HCT116 (cell line): ENCODE measurements at regions not wholly inside any gene's neighbourhood (a gene's known extent, or its start where the extent isn't known, plus 50 kb on each side); places are given as distances from the start of the nearest gene placed in this dataset.

Experiments
- ATAC-seq: fragments of 200-7000 bp; cut with Tn5 transposase; 2 replicates; pipeline ENCODE4 v1.9.1; 2020; ENCODE audit warnings: mild to moderate bottlenecking, moderate library complexity
- BruUV-seq: library from RNA; stranded (reverse); fragments of 400-500 nt; replicated peaks from 2 replicates; lab custom pipeline; 2021; lab: Mats Ljungman, UMichigan
- CTCF ChIA-PET: fragments of 300-600 bp; sonication (Branson Sonifier 250); formaldehyde crosslinking; loops from one replicate; lab custom pipeline; 2021; ENCODE audit warnings: antibody characterized with exemption; lab: Charles Lee
- POLR2A ChIA-PET: fragments of 300-600, 350-600 bp; sonication (Branson Sonifier 250); formaldehyde crosslinking; loops from one replicate; lab custom pipeline; 2021; ENCODE audit warnings: antibody characterized with exemption; lab: Charles Lee
- RAD21 ChIA-PET, 2 experiments: fragments of 300-600 bp; sonication (Branson Sonifier 250); formaldehyde crosslinking; loops; one replicate each; lab custom pipeline; 2023; ENCODE audit warnings: low total read pairs in 2 of 2; ENCODE audit not compliant: uncharacterized antibody in 2 of 2, unreplicated experiment in 2 of 2, low non-redundant PET in 1 of 2; lab: Charles Lee
- DNase-seq: peaks from one replicate; pipeline ENCODE4 v3.0.0-alpha.2; 2010; ENCODE audit warnings: low read depth, low spot score
- H2AFZ ChIP-seq: fragments of 200-600 bp; shearing (Covaris generic), sonication (generic); 2 replicates; pipeline ENCODE4 v1.6.1; 2017; ENCODE audit warnings: low read depth, mixed run types, mixed read lengths, antibody characterized with exemption, low read length; ENCODE audit not compliant: poor library complexity, severe bottlenecking
- H3K27ac ChIP-seq: 2 replicates; pipeline ENCODE4 v1.5.1; 2012; ENCODE audit warnings: low read depth, low read length
- H3K27me3 ChIP-seq: fragments of 200-600 bp; sonication (generic); 2 replicates; pipeline ENCODE4 v1.6.1; 2016; ENCODE audit warnings: mixed run types, low read length, mixed read lengths; ENCODE audit not compliant: insufficient read depth
- H3K36me3 ChIP-seq, 2 experiments: fragments of 200-500 bp in 1 of 2; fragments of 200-600 bp in 1 of 2; sonication (Bioruptor generic) in 1 of 2; sonication (generic) in 1 of 2; 2 replicates each; pipeline versions ENCODE4 v1.5.1 to v1.6.1; 2014 to 2016; ENCODE audit warnings: low read length in 2 of 2, inconsistent platforms in 1 of 2, mixed read lengths in 1 of 2, mixed run types in 1 of 2; ENCODE audit not compliant: insufficient read depth in 2 of 2, control insufficient read depth in 1 of 2
- H3K4me1 ChIP-seq, 2 experiments: fragments of 200-600 bp in 1 of 2; sonication (generic) in 1 of 2; 2 replicates each; pipeline versions ENCODE4 v1.5.1 to v1.6.1; 2012 to 2017; ENCODE audit warnings: low read length in 2 of 2, inconsistent platforms in 1 of 2, mild to moderate bottlenecking in 1 of 2, mixed read lengths in 1 of 2, mixed run types in 1 of 2, moderate library complexity in 1 of 2; ENCODE audit not compliant: insufficient read depth in 2 of 2, control insufficient read depth in 1 of 2
- H3K4me2 ChIP-seq: fragments of 200-600 bp; sonication (generic); 2 replicates; pipeline ENCODE4 v1.6.1; 2017; ENCODE audit warnings: mixed run types, low read length, mixed read lengths
- H3K4me3 ChIP-seq, 2 experiments: fragments of 200-600 bp in 1 of 2; sonication (generic) in 1 of 2; replicated peaks in 1 of 2; 2 replicates each; pipeline ENCODE4 v1.5.1; 2011 to 2016; ENCODE audit warnings: low read length in 2 of 2, control low read depth in 1 of 2, low read depth in 1 of 2, mild to moderate bottlenecking in 1 of 2, mixed read lengths in 1 of 2, mixed run types in 1 of 2
- H3K79me2 ChIP-seq: fragments of 200-600 bp; sonication (generic); 2 replicates; pipeline ENCODE4 v1.6.1; 2017; ENCODE audit warnings: mild to moderate bottlenecking, mixed run types, low read length, moderate library complexity, mixed read lengths; ENCODE audit not compliant: insufficient read depth
- H3K9ac ChIP-seq: fragments of 200-600 bp; sonication (generic); 2 replicates; pipeline ENCODE4 v1.6.1; 2016; ENCODE audit warnings: low read length, mixed read lengths
- H3K9me2 ChIP-seq: fragments of 200-600 bp; sonication (generic), shearing (Covaris generic); 2 replicates; pipeline ENCODE4 v1.6.1; 2017; ENCODE audit warnings: mixed run types, mild to moderate bottlenecking, moderate library complexity; ENCODE audit not compliant: insufficient read depth
- H3K9me3 ChIP-seq, 2 experiments: fragments of 200-500 bp in 1 of 2; fragments of 200-600 bp in 1 of 2; sonication (Bioruptor generic) in 1 of 2; sonication (generic) in 1 of 2; 2 replicates each; pipeline ENCODE4 v1.6.1; 2014 to 2017; ENCODE audit warnings: low read length in 2 of 2, mixed read lengths in 2 of 2, inconsistent platforms in 1 of 2, low read depth in 1 of 2, mild to moderate bottlenecking in 1 of 2, mixed run types in 1 of 2, moderate library complexity in 1 of 2; ENCODE audit not compliant: control insufficient read depth in 1 of 2, insufficient read depth in 1 of 2
- H4K20me1 ChIP-seq: fragments of 200-600 bp; sonication (generic), shearing (Covaris generic); 2 replicates; pipeline ENCODE4 v1.6.1; 2017; ENCODE audit warnings: mixed run types, mild to moderate bottlenecking, moderate library complexity; ENCODE audit not compliant: insufficient read depth
- ATF3 ChIP-seq: IDR thresholded peaks from 2 replicates; pipeline ENCODE4 v1.6.1; 2012
- CBX3 ChIP-seq: IDR thresholded peaks from 2 replicates; pipeline ENCODE4 v1.6.1; 2012; ENCODE audit warnings: low read depth
- CEBPB ChIP-seq: IDR thresholded peaks from 2 replicates; pipeline ENCODE4 v1.6.1; 2012; ENCODE audit warnings: low read depth
- ELF1 ChIP-seq: IDR thresholded peaks from 2 replicates; pipeline ENCODE4 v1.6.1; 2012; ENCODE audit warnings: low read depth, borderline replicate concordance
- EZH2 ChIP-seq: fragments of 200-600 bp; sonication (generic); IDR thresholded peaks from 2 replicates; pipeline ENCODE4 v1.6.1; 2017; ENCODE audit warnings: antibody characterized with exemption, mixed run types
- EZH2phosphoT487 ChIP-seq: fragments of 200-600 bp; IDR thresholded peaks from 2 replicates; pipeline ENCODE4 v1.6.1; 2018; ENCODE audit warnings: antibody characterized with exemption, borderline replicate concordance
- FOSL1 ChIP-seq: IDR thresholded peaks from 2 replicates; pipeline ENCODE4 v1.6.1; 2012; ENCODE audit warnings: low read depth
- MAX ChIP-seq: IDR thresholded peaks from 2 replicates; pipeline ENCODE4 v1.6.1; 2012
- POLR2A ChIP-seq: IDR thresholded peaks from 2 replicates; pipeline ENCODE4 v1.7.0; 2011; ENCODE audit warnings: borderline replicate concordance; ENCODE audit not compliant: insufficient read depth, insufficient read length; ENCODE audit errors: extremely low read depth
- POLR2AphosphoS5 ChIP-seq: IDR thresholded peaks from 2 replicates; pipeline ENCODE4 v1.6.1; 2011; ENCODE audit warnings: mild to moderate bottlenecking, low read depth, low read length, moderate library complexity
- REST ChIP-seq: IDR thresholded peaks from 2 replicates; pipeline ENCODE4 v1.6.1; 2012; ENCODE audit warnings: low read depth
- SP1 ChIP-seq: IDR thresholded peaks from 2 replicates; pipeline ENCODE4 v1.6.1; 2012; ENCODE audit warnings: low read depth
- SRF ChIP-seq: IDR thresholded peaks from 2 replicates; pipeline ENCODE4 v1.6.1; 2012; ENCODE audit warnings: low read depth
- TCF7L2 ChIP-seq: IDR thresholded peaks from 2 replicates; pipeline ENCODE4 v1.7.0; 2011; ENCODE audit warnings: borderline replicate concordance, inconsistent platforms; ENCODE audit not compliant: insufficient read depth, insufficient read length; ENCODE audit errors: extremely low read depth
- YY1 ChIP-seq: IDR thresholded peaks from 2 replicates; pipeline ENCODE4 v1.6.1; 2011; ENCODE audit warnings: low read length, low read depth, moderate library complexity, mild to moderate bottlenecking; ENCODE audit not compliant: insufficient replicate concordance; ENCODE audit errors: extremely low read depth
- ZBTB33 ChIP-seq: IDR thresholded peaks from 2 replicates; pipeline ENCODE4 v1.6.1; 2011; ENCODE audit warnings: mild to moderate bottlenecking, low read length, moderate library complexity; ENCODE audit not compliant: insufficient replicate concordance; ENCODE audit errors: extremely low read depth
- ZFX ChIP-seq: fragments of 450-650 bp; IDR thresholded peaks from 2 replicates; pipeline ENCODE4 v1.6.1; 2017
- intact Hi-C: fragments of 100-400 bp; cut with micrococcal nuclease; formaldehyde crosslinking; loops from 2 replicates; pipeline ENCODE4 v1.10.0; 2022

GRCh38 chr15:63434576-63435186, 53.0 kb upstream of the CA12 start:
- Histone ChIP-seq H3K79me2 (no peaks in the 10 kb centered on the region), H2AFZ (no peak overlapping the region), H3K4me3 (no peak overlapping the region), H3K4me2 (no peak overlapping the region), H3K9me3 (no peaks in the 10 kb centered on the region), H3K27me3 (no peaks in the 10 kb centered on the region), H3K9ac (no peak overlapping the region), H3K27ac (no peak overlapping the region), H3K9me2 (no peaks in the 10 kb centered on the region), H4K20me1 (no peaks in the 10 kb centered on the region), H3K36me3 (no peaks in the 10 kb centered on the region), H3K4me1 (peaks cover 0 to 13% of the 10 kb centered on the region in 2 experiments; a peak in 1 of 4 replicates)
- POLR2A ChIA-PET, result no interaction called here
- CTCF ChIA-PET, result no interaction called here
- ATAC-seq (no peak), DNase-seq (no peak)
- RAD21 ChIA-PET, result no interaction called here
- TF ChIP-seq ELF1, result no peak
- no peak for TF ChIP-seq ZBTB33
- TF ChIP-seq EZH2phosphoT487, result no peak
- no peak for TF ChIP-seq MAX
- no peak for TF ChIP-seq CEBPB
- TF ChIP-seq YY1, result no peak
- no peak for TF ChIP-seq REST
- TF ChIP-seq EZH2, result no peak
- no peak for TF ChIP-seq ZFX
- TF ChIP-seq SP1, result no peak
- no peak for TF ChIP-seq TCF7L2
- TF ChIP-seq FOSL1, result no peak
- no peak for TF ChIP-seq SRF
- no peak for TF ChIP-seq POLR2AphosphoS5
- TF ChIP-seq CBX3, result no peak
- TF ChIP-seq POLR2A, result no peak
- no peak for TF ChIP-seq ATF3
- BruUV-seq, result no TSS peak
- intact Hi-C loops, result no loop called here
